ENCODE measurements at regions not wholly inside any gene's neighbourhood (a gene's known extent, or its start where the extent isn't known, plus 50 kb on each side); places are given as distances from the start of the nearest gene placed in this dataset.

DNA sequence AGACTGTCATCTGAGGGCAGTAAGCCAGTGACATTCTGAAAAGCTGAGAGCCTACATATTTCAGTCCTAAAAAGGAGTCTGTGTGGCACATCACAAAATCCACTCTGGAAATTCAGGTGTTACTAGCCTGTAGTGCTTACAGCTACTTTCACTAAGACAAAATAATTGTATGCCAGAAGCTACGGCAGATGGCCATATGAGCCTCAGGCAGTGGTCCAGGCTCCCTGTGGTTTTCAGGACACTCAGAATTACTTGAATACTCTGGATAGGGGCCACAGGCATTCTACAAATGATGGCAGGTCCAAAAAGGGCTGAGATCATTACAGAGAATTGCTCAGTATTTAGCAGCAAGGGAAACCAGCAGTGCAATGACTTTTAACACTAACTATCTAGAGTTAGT lies 527.1 kb downstream of the MRPL39 start:
- TF ChIP-seq, protein P1, sequence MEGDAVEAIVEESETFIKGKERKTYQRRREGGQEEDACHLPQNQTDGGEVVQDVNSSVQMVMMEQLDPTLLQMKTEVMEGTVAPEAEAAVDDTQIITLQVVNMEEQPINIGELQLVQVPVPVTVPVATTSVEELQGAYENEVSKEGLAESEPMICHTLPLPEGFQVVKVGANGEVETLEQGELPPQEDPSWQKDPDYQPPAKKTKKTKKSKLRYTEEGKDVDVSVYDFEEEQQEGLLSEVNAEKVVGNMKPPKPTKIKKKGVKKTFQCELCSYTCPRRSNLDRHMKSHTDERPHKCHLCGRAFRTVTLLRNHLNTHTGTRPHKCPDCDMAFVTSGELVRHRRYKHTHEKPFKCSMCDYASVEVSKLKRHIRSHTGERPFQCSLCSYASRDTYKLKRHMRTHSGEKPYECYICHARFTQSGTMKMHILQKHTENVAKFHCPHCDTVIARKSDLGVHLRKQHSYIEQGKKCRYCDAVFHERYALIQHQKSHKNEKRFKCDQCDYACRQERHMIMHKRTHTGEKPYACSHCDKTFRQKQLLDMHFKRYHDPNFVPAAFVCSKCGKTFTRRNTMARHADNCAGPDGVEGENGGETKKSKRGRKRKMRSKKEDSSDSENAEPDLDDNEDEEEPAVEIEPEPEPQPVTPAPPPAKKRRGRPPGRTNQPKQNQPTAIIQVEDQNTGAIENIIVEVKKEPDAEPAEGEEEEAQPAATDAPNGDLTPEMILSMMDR (IDR thresholded peaks at IDR 0.05), result no peak
- TF ChIP-seq POLR2A (IDR thresholded peaks at IDR 0.05) (no peak), EP300 (IDR thresholded peaks at IDR 0.05) (no peak)
